Stimulated activated naive B cell treated with anti-CD40 and anti-IgM and Interleukin-4, amounts not matched to agents 10 μg/mL and 1 μg/mL and 100 μg/mL, for 72 hours (primary cell): ENCODE measurements at regions not wholly inside any gene's neighbourhood (a gene's known extent, or its start where the extent isn't known, plus 50 kb on each side); places are given as distances from the start of the nearest gene placed in this dataset.
"Not testable (repeated sequence)": the region's sequence is repeated elsewhere in the genome, so short reads cannot be mapped to it uniquely, and the experiment has no call there.

Experiments used
- ATAC-seq, 2 donors: fragments of 150-1000 bp; cut with Tn5 transposase; replicated peaks; 2 replicates each; pipeline ENCODE4 v1.10.0; 2021; ENCODE audit warnings: moderate library complexity in 1 of 2
- DNase-seq: peaks from one replicate; pipeline ENCODE4 v3.0.0; 2021
- H3K27ac Mint-ChIP-seq: one replicate; pipeline ENCODE4 v1.8.0; 2022; ENCODE audit warnings: mild to moderate bottlenecking, mixed read lengths
- H3K27me3 Mint-ChIP-seq, 2 donors: one replicate each; pipeline ENCODE4 v1.8.0; 2022; ENCODE audit warnings: mixed read lengths in 2 of 2
- H3K36me3 Mint-ChIP-seq, 2 donors: one replicate each; pipeline ENCODE4 v1.8.0; 2022; ENCODE audit warnings: mixed read lengths in 2 of 2, mild to moderate bottlenecking in 1 of 2
- H3K4me1 Mint-ChIP-seq, 2 donors: one replicate each; pipeline ENCODE4 v1.8.0; 2022; ENCODE audit warnings: mixed read lengths in 2 of 2, mild to moderate bottlenecking in 1 of 2
- H3K4me3 Mint-ChIP-seq, 2 donors: one replicate each; pipeline ENCODE4 v1.8.0; 2022; ENCODE audit warnings: mild to moderate bottlenecking in 2 of 2, mixed read lengths in 2 of 2, moderate library complexity in 1 of 2
- H3K9me3 Mint-ChIP-seq, 2 donors: one replicate each; pipeline ENCODE4 v1.8.0; 2022; ENCODE audit warnings: mixed read lengths in 2 of 2, mild to moderate bottlenecking in 1 of 2

GRCh38 chr9:34773306-34773910, 63.5 kb upstream of the CCL21 start:
- Mint-ChIP-seq H3K27me3 (peaks cover 41 to 42% of the 10 kb centered on the region in 2 donors), H3K27ac (no peak overlapping the region), H3K9me3 (peaks cover 9 to 18% of the 10 kb centered on the region in 2 donors), H3K36me3 (peaks cover 0 to 4% of the 10 kb centered on the region in 2 donors), H3K4me3 (no peak overlapping the region), H3K4me1 (no peaks in the 10 kb centered on the region)
- DNase-seq (no peak), ATAC-seq (no peak)

DNA sequence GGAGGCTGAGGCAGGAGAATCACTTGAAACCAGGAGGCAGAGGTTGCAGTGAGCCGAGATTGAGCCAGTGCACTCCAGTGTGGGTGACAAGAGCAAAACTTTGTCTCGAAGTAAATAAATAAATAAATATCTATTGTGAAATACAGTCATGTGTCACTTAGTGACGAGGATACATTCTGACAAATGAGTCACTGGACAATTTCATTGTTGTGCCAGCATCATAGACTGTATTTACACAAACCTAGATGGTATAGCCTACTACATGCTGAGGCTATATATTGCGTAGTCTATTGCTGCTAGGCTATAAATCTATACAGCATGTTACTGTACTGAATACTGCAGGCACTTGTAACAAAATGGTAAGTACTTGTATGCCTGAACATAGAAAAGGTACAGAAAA, 61.1 kb upstream of the CCL21 start:
- DNase-seq: no peak
- H3K36me3 Mint-ChIP-seq: peaks cover 0 to 4% of the 10 kb centered on the region in 2 donors

GRCh38 chr9:34767087-34767486, 57.2 kb upstream of the CCL21 start:
- DNase-seq, H3K9me3 Mint-ChIP-seq, H3K4me1 Mint-ChIP-seq, ATAC-seq, H3K36me3 Mint-ChIP-seq, H3K4me3 Mint-ChIP-seq, H3K27ac Mint-ChIP-seq: not testable (repeated sequence)
- H3K27me3 Mint-ChIP-seq: peaks cover 32 to 45% of the 10 kb centered on the region in 2 donors

More for the DNA sequence above, 61.1 kb upstream of the CCL21 start:
- no peak overlapping the region for H3K4me3 Mint-ChIP-seq
- no peak overlapping the region for H3K27ac Mint-ChIP-seq
- peaks cover 4 to 10% of the 10 kb centered on the region in 2 donors for H3K9me3 Mint-ChIP-seq
- peaks cover 39 to 53% of the 10 kb centered on the region in 2 donors for H3K27me3 Mint-ChIP-seq
- H3K4me1 Mint-ChIP-seq: no peaks in the 10 kb centered on the region
- no peak for ATAC-seq

DNA sequence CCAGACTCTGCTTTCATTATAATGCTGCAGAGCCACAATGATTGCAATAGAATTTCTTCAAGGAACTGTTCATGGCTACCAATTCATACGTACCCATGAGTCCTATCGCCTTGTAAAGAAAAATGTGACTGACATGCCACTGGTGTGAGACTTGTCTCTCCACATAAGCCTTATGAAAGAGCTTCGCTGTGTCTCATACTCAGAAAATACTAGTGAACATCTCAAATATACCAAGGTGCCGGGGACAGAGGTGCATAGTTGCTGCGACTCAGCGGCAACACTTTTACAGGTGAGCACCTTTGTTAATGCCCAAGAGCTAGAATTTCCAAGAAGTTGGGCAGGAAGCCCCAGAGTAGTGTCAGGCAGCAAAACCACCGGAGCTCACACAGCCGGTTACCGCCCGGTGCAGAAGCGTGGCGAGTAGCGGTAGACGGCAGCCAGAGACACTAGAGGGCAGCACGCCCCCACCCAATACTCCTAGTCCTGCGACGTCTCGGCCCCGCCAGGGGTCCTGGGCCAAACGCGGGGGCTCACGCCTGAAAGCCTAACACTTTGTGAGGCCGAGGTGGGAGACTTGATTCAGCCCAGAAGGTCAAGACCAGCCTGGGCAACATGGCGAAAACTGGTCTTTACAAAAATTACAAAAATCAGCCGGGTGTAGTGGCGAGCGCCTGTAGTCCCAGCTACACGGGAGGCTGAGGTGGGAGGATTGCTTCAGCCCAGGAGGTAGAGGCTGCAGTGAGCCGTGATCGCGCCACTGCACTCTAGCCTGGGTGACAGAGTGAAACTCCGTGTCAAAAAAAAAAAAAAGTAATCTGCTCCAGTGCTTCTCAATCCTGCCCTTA, 50.5 kb upstream of the CCL21 start:
- H3K4me3 Mint-ChIP-seq, H3K36me3 Mint-ChIP-seq, H3K27ac Mint-ChIP-seq, DNase-seq, H3K9me3 Mint-ChIP-seq, H3K4me1 Mint-ChIP-seq: not testable (repeated sequence)
- peaks cover 35 to 48% of the 10 kb centered on the region in 2 donors for H3K27me3 Mint-ChIP-seq
- peak; percentile 78 to 84 for ATAC-seq
